ENCODE measurements at regions not wholly inside any gene's neighbourhood (a gene's known extent, or its start where the extent isn't known, plus 50 kb on each side); places are given as distances from the start of the nearest gene placed in this dataset.
"Not testable (repeated sequence)": the region's sequence is repeated elsewhere in the genome, so short reads cannot be mapped to it uniquely, and the experiment has no call there.

- DNase-seq = no peak
Measured at GRCh38 chr2:207216457-207216856, 50.7 kb upstream of the KLF7 start.

DNA sequence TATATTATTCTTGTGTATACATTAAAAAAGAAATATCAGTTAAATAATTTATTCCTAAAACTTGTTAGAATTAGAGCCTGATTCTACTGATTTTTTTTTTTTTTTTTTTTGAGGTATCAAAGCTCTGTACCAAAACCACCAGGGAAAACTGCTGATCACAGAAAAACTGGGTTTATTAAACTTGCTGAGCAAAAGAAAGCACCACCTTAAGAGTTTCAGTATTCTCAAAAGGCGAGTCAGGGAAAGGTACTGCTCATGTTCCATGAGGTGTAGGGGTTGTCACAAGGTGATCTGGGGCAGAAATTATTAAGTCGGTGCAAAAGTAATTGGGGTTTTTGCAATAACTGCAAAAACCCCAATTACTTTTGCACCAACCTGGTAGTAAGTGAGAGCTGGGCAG, 51.7 kb upstream of the KLF7 start:
- no peak for DNase-seq

GRCh38 chr2:207219081-207219630, 53.4 kb upstream of the KLF7 start:
- no peak for DNase-seq

- DNase-seq = no peak
Measured at GRCh38 chr2:207219676-207220501, 54.1 kb upstream of the KLF7 start.

- DNase-seq = no peak
Measured at GRCh38 chr2:207221731-207222130, 56.0 kb upstream of the KLF7 start.

GRCh38 chr2:207223051-207223450, 57.3 kb upstream of the KLF7 start:
- DNase-seq = no peak

GRCh38 chr2:207224381-207224780, 58.6 kb upstream of the KLF7 start:
- no peak for DNase-seq

DNA sequence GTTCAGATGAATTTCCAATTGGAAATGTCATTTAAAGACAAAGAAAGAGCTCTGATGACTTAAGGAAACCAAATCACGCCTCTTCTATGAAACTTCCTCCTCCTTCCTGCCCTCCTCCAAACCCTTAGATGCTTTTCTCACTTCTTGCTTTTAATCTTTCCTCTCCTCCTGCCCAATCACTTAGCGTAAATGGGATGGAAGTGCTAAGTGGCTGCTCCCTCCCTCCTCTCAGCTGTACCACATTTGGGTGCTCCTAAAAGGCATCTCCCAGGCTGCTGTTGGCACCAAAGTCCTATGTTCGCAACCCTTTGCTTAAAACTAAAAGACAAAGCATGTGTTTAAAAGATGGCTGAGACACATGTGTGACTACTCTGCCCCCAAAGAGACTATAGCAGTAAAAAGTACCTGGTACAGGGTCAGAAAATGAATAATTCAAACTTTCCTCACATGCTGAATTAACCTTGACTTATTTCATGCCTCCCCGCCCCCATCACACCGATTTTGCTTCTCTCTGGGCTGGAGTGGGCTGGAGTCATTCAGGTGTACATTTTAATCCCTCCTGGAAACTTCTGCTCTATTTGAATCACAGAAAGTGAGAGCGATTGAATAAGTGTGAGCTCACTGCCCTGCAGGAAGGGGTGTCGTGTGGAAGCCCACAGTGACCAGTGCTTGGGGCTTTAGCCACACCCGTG, 59.2 kb upstream of the KLF7 start:
- DNase-seq = no peak

GRCh38 chr2:207225773-207226172, 60.0 kb upstream of the KLF7 start:
- DNase-seq = no peak

GRCh38 chr2:207226243-207226642, 60.5 kb upstream of the KLF7 start:
- DNase-seq = no peak

- DNase-seq = no peak
Measured at GRCh38 chr2:207226671-207227061, 60.9 kb upstream of the KLF7 start.

GRCh38 chr2:207227062-207227748, 61.5 kb upstream of the KLF7 start:
- DNase-seq = no peak

DNA sequence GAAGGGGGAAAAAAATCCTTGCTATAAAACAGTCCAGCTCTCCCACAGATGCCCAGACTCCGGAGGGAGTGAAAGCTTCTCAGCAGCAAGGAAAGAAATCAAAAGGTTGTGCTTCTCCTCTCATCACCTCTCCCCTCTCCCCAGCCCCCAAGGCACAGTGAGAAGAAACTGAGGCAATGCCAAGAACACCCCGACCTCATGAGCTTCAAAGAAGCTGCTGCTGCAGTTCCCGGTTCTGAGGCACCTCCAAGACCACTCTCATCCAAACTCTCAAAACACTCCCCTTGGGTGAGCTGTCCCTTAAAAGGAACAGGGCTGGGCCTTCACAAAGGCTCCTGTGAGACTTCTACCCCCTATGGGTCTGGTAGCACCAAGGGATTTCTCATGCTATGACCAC, 62.0 kb upstream of the KLF7 start:
- DNase-seq = no peak

DNA sequence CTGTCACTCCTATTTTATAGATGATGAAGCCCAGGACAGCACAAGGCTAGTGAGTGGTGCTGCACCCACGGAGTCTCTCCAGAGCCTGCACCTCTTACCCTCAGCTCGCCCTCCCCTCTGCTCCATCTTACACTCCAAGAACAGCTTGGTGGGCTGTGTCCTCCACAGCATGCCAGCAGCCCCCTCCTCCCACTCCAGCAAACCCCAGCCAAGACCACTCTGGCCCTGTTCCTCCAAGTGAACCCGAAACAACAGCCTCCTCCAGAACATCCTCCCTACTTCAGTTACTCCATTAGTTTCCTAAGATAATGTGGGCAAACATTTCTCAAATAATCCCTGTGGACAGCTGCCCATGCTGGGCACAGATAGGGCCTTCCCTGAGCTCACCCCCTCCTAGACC, 62.7 kb upstream of the KLF7 start:
- DNase-seq = no peak

GRCh38 chr2:207229161-207229560, 63.4 kb upstream of the KLF7 start:
- DNase-seq = no peak

DNA sequence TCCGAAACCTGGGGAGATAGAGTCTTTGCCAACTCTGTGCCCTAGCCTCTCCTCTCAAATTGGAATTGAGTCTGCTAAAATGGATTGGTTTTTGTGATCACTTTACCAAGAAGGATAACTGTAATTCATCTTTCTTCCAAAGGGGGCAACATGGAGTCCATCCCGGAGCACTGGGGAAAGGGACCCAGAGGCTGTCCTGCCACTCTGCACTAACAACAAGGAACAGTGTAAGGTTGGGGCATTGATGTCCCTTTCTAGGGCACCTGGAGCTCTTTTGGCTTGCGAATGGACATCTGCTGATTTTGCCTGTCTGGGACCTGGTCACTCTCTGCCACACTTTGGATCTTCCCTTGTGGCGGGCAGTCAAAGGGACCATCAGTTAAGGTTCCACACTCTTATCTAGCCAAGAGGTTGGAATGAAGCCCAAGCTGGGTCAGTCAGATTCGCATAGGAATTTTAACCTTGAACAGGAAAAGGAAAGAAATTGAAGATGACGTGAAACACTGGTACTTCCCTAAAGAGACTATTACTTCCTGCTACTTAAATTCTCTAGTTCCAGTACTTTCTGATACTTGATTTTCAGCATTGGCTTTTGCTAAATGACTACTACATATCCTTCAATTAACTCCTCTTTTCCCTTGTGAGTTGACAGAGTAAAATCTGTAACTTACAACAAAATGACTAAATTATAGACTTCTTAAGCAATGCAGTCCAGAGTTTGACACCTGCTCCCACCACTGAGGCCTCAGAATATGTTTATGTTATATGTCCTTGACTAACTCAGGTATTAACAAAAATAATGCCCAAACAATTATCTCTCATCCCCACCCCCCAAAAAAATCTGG, 64.7 kb upstream of the KLF7 start:
- no peak for DNase-seq

- no peak for DNase-seq
Measured at GRCh38 chr2:207231106-207231865, 65.5 kb upstream of the KLF7 start.

DNA sequence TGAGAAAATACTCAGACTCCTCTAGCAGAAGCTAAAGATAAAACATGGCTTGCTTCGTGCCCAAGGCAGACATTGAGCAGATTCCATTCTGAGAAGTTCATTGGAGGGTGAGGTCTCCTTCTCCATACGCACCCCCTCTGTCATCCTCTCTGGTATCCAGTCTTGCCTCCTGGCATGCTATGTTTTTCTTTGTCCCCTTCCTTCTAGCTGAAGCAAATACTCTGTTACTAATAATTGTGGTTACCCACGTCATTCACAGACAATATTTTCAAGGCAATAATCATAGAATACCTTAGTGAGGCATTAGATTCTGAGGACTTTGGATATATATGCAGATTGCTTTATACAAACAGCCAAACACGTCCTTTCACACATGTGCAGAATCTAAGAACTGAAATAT, 66.2 kb upstream of the KLF7 start:
- no peak for DNase-seq

- DNase-seq = not testable (repeated sequence)
Measured at GRCh38 chr2:207233141-207233540, 67.4 kb upstream of the KLF7 start.

DNA sequence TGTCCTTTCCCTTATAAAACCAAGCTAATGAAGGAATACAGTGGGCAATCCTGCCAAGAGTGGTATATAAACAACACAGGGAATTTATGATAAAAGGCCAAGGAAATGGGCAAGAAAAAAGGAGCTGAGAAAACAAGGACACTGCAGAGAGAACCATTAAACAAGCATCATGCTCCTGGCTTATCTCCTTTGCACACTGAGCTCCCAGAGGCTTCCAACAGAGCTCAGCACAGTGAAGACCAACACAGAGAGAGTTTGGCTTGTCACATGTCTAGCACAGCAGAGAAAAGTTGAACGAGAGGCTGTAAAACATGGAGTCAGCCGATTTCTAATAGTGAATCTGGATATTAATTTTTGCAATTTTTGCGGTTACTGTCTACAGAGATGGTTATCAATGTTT, 68.0 kb upstream of the KLF7 start:
- DNase-seq = no peak

DNA sequence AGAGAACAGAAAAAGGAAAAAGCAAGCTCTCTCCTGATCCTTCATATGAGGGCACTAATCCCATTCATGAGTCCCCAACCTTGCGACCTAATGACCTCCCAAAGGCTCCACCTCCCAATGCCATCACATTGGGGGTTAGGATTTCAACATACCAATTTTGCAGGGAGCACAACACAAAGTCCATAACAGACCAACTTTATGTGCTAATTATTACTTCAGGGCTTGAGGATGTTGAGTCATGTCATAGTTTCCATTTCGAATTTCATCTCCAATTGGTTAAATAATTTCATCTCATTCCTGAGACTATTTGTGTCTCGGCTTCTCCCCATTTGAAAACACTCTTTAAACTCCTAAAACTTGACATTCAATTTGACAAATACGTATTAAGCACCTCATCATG, 69.9 kb upstream of the KLF7 start:
- no peak for DNase-seq

Measured in NCI-H2029 treated with DMSO at 0.1 percent for 48 hours (cell line).